Parathyroid adenoma (tissue), 2 donors: ENCODE measurements at regions not wholly inside any gene's neighbourhood (a gene's known extent, or its start where the extent isn't known, plus 50 kb on each side); places are given as distances from the start of the nearest gene placed in this dataset.

Experiments
- H2AFZ ChIP-seq: fragments of 300-600 bp; sonication (generic); one replicate; pipeline ENCODE4 v1.7.0; 2017; ENCODE audit warnings: antibody characterized with exemption, mild to moderate bottlenecking
- H3K27ac ChIP-seq: fragments of 300-600 bp; sonication (generic); one replicate; pipeline ENCODE4 v1.7.0; 2017
- H3K27me3 ChIP-seq: fragments of 300-600 bp; sonication (generic); one replicate; pipeline ENCODE4 v1.7.0; 2017; ENCODE audit warnings: low read length; ENCODE audit not compliant: control insufficient read depth, insufficient read depth
- H3K36me3 ChIP-seq: fragments of 300-600 bp; sonication (generic); one replicate; pipeline ENCODE4 v1.7.0; 2017; ENCODE audit warnings: low read length; ENCODE audit not compliant: control insufficient read depth, insufficient read depth
- H3K4me1 ChIP-seq: fragments of 300-600 bp; sonication (generic); one replicate; pipeline ENCODE4 v1.7.0; 2017; ENCODE audit warnings: control low read depth
- H3K4me2 ChIP-seq: fragments of 300-600 bp; sonication (generic); one replicate; pipeline ENCODE4 v1.7.0; 2017; ENCODE audit warnings: low read length
- H3K4me3 ChIP-seq: fragments of 300-600 bp; sonication (generic); one replicate; pipeline ENCODE4 v1.7.0; 2017; ENCODE audit warnings: low read depth, low read length
- H3K79me2 ChIP-seq: fragments of 300-600 bp; sonication (generic); one replicate; pipeline ENCODE4 v1.7.0; 2017; ENCODE audit warnings: control low read depth
- H3K9ac ChIP-seq: fragments of 300-600 bp; sonication (generic); one replicate; pipeline ENCODE4 v1.7.0; 2017; ENCODE audit warnings: mild to moderate bottlenecking
- H3K9me3 ChIP-seq: fragments of 300-600 bp; sonication (generic); one replicate; pipeline ENCODE4 v1.7.0; 2017; ENCODE audit warnings: low read length; ENCODE audit not compliant: control insufficient read depth
- CTCF ChIP-seq: fragments of 300-600 bp; sonication (generic); IDR thresholded peaks from one replicate; pipeline ENCODE4 v1.7.0; 2017; ENCODE audit warnings: antibody characterized with exemption, mild to moderate bottlenecking
- donor health status: primary hyperparathyroidism.

GRCh38 chr10:4658777-4659176, 167.2 kb upstream of the AKR1E2 start:
- H3K4me1 ChIP-seq = no peaks in the 10 kb centered on the region
- no peak overlapping the region for H3K9ac ChIP-seq
- H3K9me3 ChIP-seq = no peaks in the 10 kb centered on the region
- no peak for TF ChIP-seq CTCF
- no peak overlapping the region for H3K27ac ChIP-seq
- H2AFZ ChIP-seq = no peak overlapping the region
- no peak overlapping the region for H3K4me2 ChIP-seq
- no peaks in the 10 kb centered on the region for H3K36me3 ChIP-seq
- no peaks in the 10 kb centered on the region for H3K27me3 ChIP-seq
- H3K4me3 ChIP-seq = no peak overlapping the region
- no peaks in the 10 kb centered on the region for H3K79me2 ChIP-seq

- no peak overlapping the region for H3K4me3 ChIP-seq
- no peak overlapping the region for H2AFZ ChIP-seq
- H3K9ac ChIP-seq = no peak overlapping the region
- no peaks in the 10 kb centered on the region for H3K36me3 ChIP-seq
- no peaks in the 10 kb centered on the region for H3K4me1 ChIP-seq
- peak overlapping the region; percentile 42 for H3K4me2 ChIP-seq
- peak; percentile 84 for TF ChIP-seq CTCF
- no peaks in the 10 kb centered on the region for H3K27me3 ChIP-seq
- H3K9me3 ChIP-seq = no peaks in the 10 kb centered on the region
- no peaks in the 10 kb centered on the region for H3K79me2 ChIP-seq
- no peak overlapping the region for H3K27ac ChIP-seq
Observed at GRCh38 chr10:4656576-4657194, 169.3 kb upstream of the AKR1E2 start.

GRCh38 chr10:4655879-4656278, 170.1 kb upstream of the AKR1E2 start:
- Histone ChIP-seq H2AFZ (no peak overlapping the region), H3K36me3 (no peaks in the 10 kb centered on the region), H3K4me2 (no peak overlapping the region), H3K9ac (no peak overlapping the region), H3K9me3 (no peaks in the 10 kb centered on the region), H3K4me3 (no peak overlapping the region), H3K79me2 (no peaks in the 10 kb centered on the region), H3K27me3 (no peaks in the 10 kb centered on the region), H3K4me1 (no peaks in the 10 kb centered on the region), H3K27ac (no peak overlapping the region)
- no peak for TF ChIP-seq CTCF

- H3K79me2 ChIP-seq = no peaks in the 10 kb centered on the region
- H3K9me3 ChIP-seq = no peaks in the 10 kb centered on the region
- no peak overlapping the region for H3K27ac ChIP-seq
- H3K27me3 ChIP-seq = no peaks in the 10 kb centered on the region
- no peaks in the 10 kb centered on the region for H3K4me1 ChIP-seq
- H2AFZ ChIP-seq = no peak overlapping the region
- H3K36me3 ChIP-seq = no peaks in the 10 kb centered on the region
- TF ChIP-seq CTCF = no peak
- H3K9ac ChIP-seq = no peak overlapping the region
- H3K4me2 ChIP-seq = no peak overlapping the region
- no peak overlapping the region for H3K4me3 ChIP-seq
Observed at GRCh38 chr10:4655406-4655805, 170.6 kb upstream of the AKR1E2 start.

- no peak overlapping the region for H3K4me3 ChIP-seq
- no peak for TF ChIP-seq CTCF
- H3K27me3 ChIP-seq = no peaks in the 10 kb centered on the region
- H3K4me2 ChIP-seq = no peak overlapping the region
- H3K79me2 ChIP-seq = no peaks in the 10 kb centered on the region
- no peaks in the 10 kb centered on the region for H3K4me1 ChIP-seq
- no peak overlapping the region for H2AFZ ChIP-seq
- H3K27ac ChIP-seq = no peak overlapping the region
- H3K9me3 ChIP-seq = no peaks in the 10 kb centered on the region
- no peaks in the 10 kb centered on the region for H3K36me3 ChIP-seq
- H3K9ac ChIP-seq = no peak overlapping the region
Observed at GRCh38 chr10:4654496-4654895, 171.5 kb upstream of the AKR1E2 start.
